SK-N-SH (cell line): ENCODE measurements at regions not wholly inside any gene's neighbourhood (a gene's known extent, or its start where the extent isn't known, plus 50 kb on each side); places are given as distances from the start of the nearest gene placed in this dataset.

Experiments
- CTCF ChIA-PET: fragments of 300-600, 350-600 bp; formaldehyde crosslinking; extraction: SDS; loops from one replicate; lab custom pipeline; 2021; lab: Yijun Ruan, JAX
- POLR2A ChIA-PET: fragments of 350-600 bp; sonication (Branson Sonifier 250); formaldehyde crosslinking; extraction: SDS; loops from one replicate; lab custom pipeline; 2020; ENCODE audit warnings: antibody characterized with exemption, inconsistent platforms; lab: Yijun Ruan, JAX
- DNase-seq: peaks from one replicate; pipeline ENCODE4 v3.0.0; 2012
- H2AFZ ChIP-seq: fragments of 200-600 bp; sonication (generic); 2 replicates; pipeline ENCODE4 v1.8.1; 2016; ENCODE audit warnings: antibody characterized with exemption, mild to moderate bottlenecking, low read depth
- H3F3A ChIP-seq: fragments of 200-600 bp; sonication (generic); replicated peaks from 2 replicates; pipeline ENCODE3; 2016; ENCODE audit warnings: antibody characterized with exemption, mild to moderate bottlenecking; ENCODE audit not compliant: insufficient read depth
- H3K27ac ChIP-seq, 2 experiments: fragments of 200-500 bp in 1 of 2; fragments of 200-600 bp in 1 of 2; sonication (Bioruptor generic) in 1 of 2; sonication (generic), shearing (Covaris generic) in 1 of 2; 2 replicates each; pipeline versions ENCODE4 v1.5.1 to v1.6.1; 2014 to 2016; ENCODE audit warnings: low read depth in 2 of 2, inconsistent platforms in 1 of 2, low read length in 1 of 2, mild to moderate bottlenecking in 1 of 2, mixed read lengths in 1 of 2
- H3K27me3 ChIP-seq: fragments of 200-600 bp; sonication (generic), shearing (Covaris generic); 2 replicates; pipeline ENCODE4 v1.6.1; 2016; ENCODE audit warnings: mixed run types; ENCODE audit not compliant: insufficient read depth
- H3K36me3 ChIP-seq, 2 experiments: fragments of 200-500 bp in 1 of 2; fragments of 200-600 bp in 1 of 2; sonication (Bioruptor generic) in 1 of 2; sonication (generic) in 1 of 2; replicated peaks in 1 of 2; 2 replicates each; pipeline versions ENCODE3 to v1.5.1; 2014 to 2016; ENCODE audit warnings: low read length in 1 of 2, mild to moderate bottlenecking in 1 of 2; ENCODE audit not compliant: insufficient read depth in 2 of 2, control insufficient read depth in 1 of 2
- H3K4me1 ChIP-seq, 2 experiments: fragments of 200-500 bp in 1 of 2; fragments of 200-600 bp in 1 of 2; sonication (Bioruptor generic) in 1 of 2; sonication (generic), shearing (Covaris generic) in 1 of 2; 2 replicates each; pipeline versions ENCODE4 v1.5.1 to v1.6.1; 2014 to 2016; ENCODE audit warnings: low read depth in 1 of 2, low read length in 1 of 2, mixed run types in 1 of 2; ENCODE audit not compliant: insufficient read depth in 2 of 2, control insufficient read depth in 1 of 2
- H3K4me2 ChIP-seq: fragments of 200-600 bp; sonication (generic), shearing (Covaris generic); 2 replicates; pipeline ENCODE4 v1.6.1; 2017; ENCODE audit warnings: mixed run types
- H3K4me3 ChIP-seq, 2 experiments: fragments of 200-500 bp in 1 of 2; fragments of 200-600 bp in 1 of 2; sonication (Bioruptor generic) in 1 of 2; sonication (generic), shearing (Covaris generic) in 1 of 2; 2 replicates each; pipeline versions ENCODE4 v1.5.1 to v1.8.1; 2014 to 2016; ENCODE audit warnings: low read depth in 2 of 2, inconsistent platforms in 1 of 2, low read length in 1 of 2, mild to moderate bottlenecking in 1 of 2, mixed read lengths in 1 of 2, moderate library complexity in 1 of 2
- H3K79me2 ChIP-seq: fragments of 200-600 bp; sonication (generic); 2 replicates; pipeline ENCODE4 v1.8.1; 2017; ENCODE audit warnings: mild to moderate bottlenecking; ENCODE audit not compliant: insufficient read depth
- H3K9ac ChIP-seq: fragments of 200-600 bp; sonication (generic); 2 replicates; pipeline ENCODE4 v1.6.1; 2017; ENCODE audit warnings: mixed run types
- H3K9me2 ChIP-seq: fragments of 200-600 bp; sonication (generic); 2 replicates; pipeline ENCODE4 v1.6.1; 2017; ENCODE audit warnings: mixed run types
- H3K9me3 ChIP-seq: fragments of 200-600 bp; sonication (generic); 2 replicates; pipeline ENCODE4 v1.6.1; 2017; ENCODE audit warnings: mixed run types, mild to moderate bottlenecking, moderate library complexity
- H4K20me1 ChIP-seq: fragments of 200-600 bp; sonication (generic); 2 replicates; pipeline ENCODE4 v1.6.1; 2017; ENCODE audit warnings: mild to moderate bottlenecking, mixed run types; ENCODE audit not compliant: insufficient read depth
- CTCF ChIP-seq: fragments of 200-600 bp; sonication (generic); IDR thresholded peaks from 2 replicates; pipeline ENCODE4 v1.6.1; 2017; ENCODE audit warnings: antibody characterized with exemption, mild to moderate bottlenecking, moderate library complexity
- EP300 ChIP-seq, 2 experiments: IDR thresholded peaks; 2 replicates each; pipeline versions ENCODE4 v1.4.0 to v1.6.1; 2012; ENCODE audit warnings: borderline replicate concordance in 1 of 2, low read depth in 1 of 2, low read length in 1 of 2
- EZH2phosphoT487 ChIP-seq: fragments of 200-600 bp; sonication (generic); IDR thresholded peaks from 2 replicates; pipeline ENCODE4 v1.6.1; 2017; ENCODE audit warnings: low read depth, mixed run types, mild to moderate bottlenecking, antibody characterized with exemption, moderate library complexity, borderline replicate concordance
- FOSL2 ChIP-seq: IDR thresholded peaks from 2 replicates; pipeline ENCODE4 v1.4.0; 2012; ENCODE audit warnings: low read depth, mild to moderate bottlenecking, moderate library complexity, borderline replicate concordance
- JUND ChIP-seq: IDR thresholded peaks from 2 replicates; pipeline ENCODE4 v1.4.0; 2012
- MXI1 ChIP-seq: IDR thresholded peaks from 2 replicates; pipeline ENCODE4 v1.6.1; 2012; ENCODE audit warnings: mild to moderate bottlenecking, low read depth, low read length, improper control_type of control experiment
- RCOR1 ChIP-seq: fragments of 150-350 bp; IDR thresholded peaks from 2 replicates; pipeline ENCODE4 v1.6.1; 2017; ENCODE audit warnings: antibody characterized with exemption, low read length
- RXRA ChIP-seq: IDR thresholded peaks from 2 replicates; pipeline ENCODE4 v1.4.0; 2012; ENCODE audit warnings: low read depth, mild to moderate bottlenecking, borderline replicate concordance
- SIN3A ChIP-seq: IDR thresholded peaks from 2 replicates; pipeline ENCODE4 v1.6.1; 2012; ENCODE audit warnings: low read depth, mild to moderate bottlenecking, low read length, moderate library complexity, borderline replicate concordance
- TAF1 ChIP-seq: IDR thresholded peaks from 2 replicates; pipeline ENCODE4 v1.6.1; 2012; ENCODE audit warnings: low read depth, mild to moderate bottlenecking, low read length, moderate library complexity, borderline replicate concordance
- USF2 ChIP-seq: fragments of 150-350 bp; IDR thresholded peaks from 2 replicates; pipeline ENCODE4 v1.6.1; 2017; ENCODE audit warnings: antibody characterized with exemption, low read length, low read depth, borderline replicate concordance
- WGBS: methylation state at CpG from one replicate; pipeline ENCODE4 v1.1.6; 2017; ENCODE audit warnings: low lambda C conversion rate; 5-methylcytosine and 5-hydroxymethylcytosine counted together

- no peak overlapping the region for H2AFZ ChIP-seq
- CTCF ChIA-PET, result interaction anchor here (1.2 to 2.4 kb wide), 4 partner anchors 10 to 191 kb away, joined by 3 to 8 read pairs (median 8); no protein-coding TSS in a partner anchor
These were observed 175.3 kb upstream of the LYZL1 start for GRCh38 chr10:29113616-29113945.

GRCh38 chr10:29114141-29114540 is 174.7 kb upstream of the LYZL1 start:
- TF ChIP-seq RCOR1 (no peak), USF2 (no peak), MXI1 (no peak), EZH2phosphoT487 (no peak), JUND (no peak), RXRA (no peak), FOSL2 (no peak), CTCF (no peak), EP300 (IDR thresholded peaks at IDR 0.05; ENCODE audit: borderline replicate concordance in 1 of 2, low read depth in 1 of 2, low read length in 1 of 2) (no peak), TAF1 (no peak), SIN3A (no peak)
- Histone ChIP-seq H4K20me1 (no peaks in the 10 kb centered on the region), H3K4me2 (no peak overlapping the region), H3K9ac (no peak overlapping the region), H3K79me2 (no peaks in the 10 kb centered on the region), H3K4me1 (peaks cover 0 to 19% of the 10 kb centered on the region in 2 experiments; a peak in 2 of 4 replicates), H3K9me3 (peaks cover 4% of the 10 kb centered on the region; the same call in 1 of the 2 replicates), H3F3A (no peaks in the 10 kb centered on the region), H3K27me3 (no peaks in the 10 kb centered on the region; the same call in 1 of the 2 replicates), H3K9me2 (no peaks in the 10 kb centered on the region), H3K4me3 (no peak overlapping the region), H3K36me3 (no peaks in the 10 kb centered on the region), H3K27ac (peak overlapping the region in 1 of 2 experiments; percentile 99; a peak in 2 of 4 replicates), H2AFZ (no peak overlapping the region)
- no peak for DNase-seq
- WGBS, result 59% methylated on average over 7 of the region's 7 CpGs
- CTCF ChIA-PET, result interaction anchor here (2.4 kb wide), 1 partner anchor 17 kb away, joined by 8 read pairs; no protein-coding TSS in a partner anchor
- POLR2A ChIA-PET, result no interaction called here

More at GRCh38 chr10:29113616-29113945, 175.3 kb upstream of the LYZL1 start:
- H3F3A ChIP-seq, result no peaks in the 10 kb centered on the region
- H4K20me1 ChIP-seq, result no peaks in the 10 kb centered on the region
- no peaks in the 10 kb centered on the region for H3K9me2 ChIP-seq
- no peak overlapping the region for H3K4me3 ChIP-seq
- H3K27ac ChIP-seq, result peak overlapping the region in 1 of 2 experiments; percentile 99; a peak in 2 of 4 replicates
- no peak overlapping the region for H3K4me2 ChIP-seq
- H3K36me3 ChIP-seq, result no peaks in the 10 kb centered on the region
- no peak for DNase-seq
- H3K9me3 ChIP-seq, result peaks cover 4% of the 10 kb centered on the region; the same call in 1 of the 2 replicates
- no peaks in the 10 kb centered on the region; the same call in 1 of the 2 replicates for H3K27me3 ChIP-seq
- H3K79me2 ChIP-seq, result no peaks in the 10 kb centered on the region
- peaks cover 0 to 19% of the 10 kb centered on the region in 2 experiments; a peak in 2 of 4 replicates for H3K4me1 ChIP-seq
- H3K9ac ChIP-seq, result no peak overlapping the region
- 0 out of 4 replicates have a peak, but pooled peaks of 1 of the 2 experiments have one; percentile 3 for TF ChIP-seq EP300 (IDR thresholded peaks at IDR 0.05; ENCODE audit: borderline replicate concordance in 1 of 2, low read depth in 1 of 2, low read length in 1 of 2)
- no peak for TF ChIP-seq FOSL2
- TF ChIP-seq, all 33 proteins: peak for 1
- POLR2A ChIA-PET, result interaction anchor here (0.8 to 0.9 kb wide), 2 partner anchors 13 to 140 kb away, joined by 3 read pairs; no protein-coding TSS in a partner anchor
- 39% methylated on average over 8 of the region's 8 CpGs for WGBS
